B cell (primary cell): ENCODE measurements at regions not wholly inside any gene's neighbourhood (a gene's known extent, or its start where the extent isn't known, plus 50 kb on each side); places are given as distances from the start of the nearest gene placed in this dataset.

Source experiments
- ATAC-seq: fragments of 200-7000 bp; cut with Tn5 transposase; one replicate; pipeline ENCODE4 v1.10.0; 2021; ENCODE audit warnings: low read depth, mild to moderate bottlenecking, moderate number of reproducible peaks, moderate library complexity
- CTCF ChIA-PET: fragments of 350-600 bp; sonication (Branson Sonifier 250); formaldehyde crosslinking; loops from one replicate; lab custom pipeline; 2021; ENCODE audit warnings: antibody characterized with exemption, inconsistent platforms; lab: Charles Lee
- POLR2A ChIA-PET: fragments of 350-600 bp; sonication (Branson Sonifier 250); formaldehyde crosslinking; loops from one replicate; lab custom pipeline; 2021; ENCODE audit warnings: antibody characterized with exemption; lab: Charles Lee
- DNase-seq: peaks from one replicate; pipeline ENCODE4 v3.0.0; 2013
- H2AFZ ChIP-seq: 2 replicates; pipeline ENCODE4 v1.6.1; 2012; ENCODE audit warnings: mild to moderate bottlenecking, low read depth, low read length; ENCODE audit not compliant: insufficient read depth, poor library complexity, severe bottlenecking
- H3K27ac ChIP-seq, 2 donors: 1 replicate in 1 of 2; 2 replicates in 1 of 2; pipeline ENCODE4 v1.5.1; 2012 to 2013; ENCODE audit warnings: low read length in 2 of 2, mild to moderate bottlenecking in 2 of 2, moderate library complexity in 1 of 2
- H3K27me3 ChIP-seq, 4 experiments: fragments of 200-600 bp in 1 of 4; sonication (generic) in 1 of 4; replicated peaks in 1 of 4; 1 replicate in 2 of 4; 2 replicates in 2 of 4; pipeline versions ENCODE4 v1.6.1 to v1.7.0; 2013 to 2016; ENCODE audit warnings: low read length in 3 of 4, mild to moderate bottlenecking in 2 of 4, mixed read lengths in 1 of 4, moderate library complexity in 1 of 4; ENCODE audit not compliant: insufficient read depth in 4 of 4, control insufficient read depth in 3 of 4; ENCODE audit errors: control extremely low read depth in 1 of 4
- H3K36me3 ChIP-seq, 2 experiments: replicated peaks in 1 of 2; 1 replicate in 1 of 2; 2 replicates in 1 of 2; pipeline versions ENCODE4 v1.6.1 to v1.7.1; 2013; ENCODE audit warnings: low read length in 1 of 2; ENCODE audit not compliant: insufficient read depth in 2 of 2, control insufficient read depth in 1 of 2; ENCODE audit errors: control extremely low read depth in 1 of 2, extremely low read depth in 1 of 2
- H3K4me1 ChIP-seq, 2 donors: fragments of 200-600 bp in 1 of 2; sonication (generic) in 1 of 2; 1 replicate in 1 of 2; 2 replicates in 1 of 2; pipeline versions ENCODE4 v1.5.1 to v1.6.1; 2013 to 2017; ENCODE audit warnings: low read length in 2 of 2; ENCODE audit not compliant: control insufficient read depth in 2 of 2, insufficient read depth in 2 of 2
- H3K4me2 ChIP-seq: replicated peaks from 2 replicates; pipeline ENCODE3; 2012; ENCODE audit warnings: mild to moderate bottlenecking, low read depth, low read length; ENCODE audit not compliant: poor library complexity, severe bottlenecking
- H3K4me3 ChIP-seq, 5 experiments: fragments of 200-600 bp in 1 of 5; sonication (generic) in 1 of 5; 1 replicate in 3 of 5; 2 replicates in 2 of 5; pipeline versions ENCODE4 v1.5.1 to v1.7.0; 2011 to 2016; ENCODE audit warnings: low read length in 4 of 5, mild to moderate bottlenecking in 4 of 5, low read depth in 2 of 5, control low read depth in 1 of 5, moderate library complexity in 1 of 5; ENCODE audit not compliant: insufficient read depth in 1 of 5; ENCODE audit errors: control extremely low read depth in 1 of 5, extremely low read depth in 1 of 5
- H3K79me2 ChIP-seq: fragments of 200-600 bp; sonication (generic); one replicate; pipeline ENCODE4 v1.6.0; 2016; ENCODE audit warnings: low read length; ENCODE audit not compliant: control insufficient read depth, insufficient read depth
- H3K9ac ChIP-seq: fragments of 200-600 bp; sonication (generic); 2 replicates; pipeline ENCODE4 v1.6.1; 2017; ENCODE audit warnings: mild to moderate bottlenecking, low read length, moderate library complexity
- H3K9me3 ChIP-seq, 3 donors: one replicate each; pipeline versions ENCODE4 v1.6.1 to v1.7.1; 2013; ENCODE audit warnings: low read length in 2 of 3; ENCODE audit not compliant: control insufficient read depth in 2 of 3, insufficient read depth in 1 of 3; ENCODE audit errors: control extremely low read depth in 1 of 3
- H4K20me1 ChIP-seq: 2 replicates; pipeline ENCODE4 v1.6.0; 2012; ENCODE audit warnings: mild to moderate bottlenecking, low read length; ENCODE audit not compliant: insufficient read depth, control insufficient read depth, poor library complexity, severe bottlenecking
- H3K27ac Mint-ChIP-seq: one replicate; pipeline ENCODE4 v1.8.0; 2021; ENCODE audit warnings: mixed read lengths
- H3K27me3 Mint-ChIP-seq: one replicate; pipeline ENCODE4 v1.8.0; 2021; ENCODE audit warnings: mixed read lengths
- H3K4me1 Mint-ChIP-seq: one replicate; pipeline ENCODE4 v1.8.0; 2021; ENCODE audit warnings: mixed read lengths
- H3K4me3 Mint-ChIP-seq: one replicate; pipeline ENCODE4 v1.8.0; 2021; ENCODE audit warnings: mixed read lengths
- H3K9me3 Mint-ChIP-seq: one replicate; pipeline ENCODE4 v1.8.0; 2022; ENCODE audit warnings: mixed read lengths; ENCODE audit not compliant: insufficient read depth
- EZH2 ChIP-seq: IDR thresholded peaks from 2 replicates; pipeline ENCODE4 v1.6.1; 2012; ENCODE audit warnings: borderline replicate concordance, low read depth, mild to moderate bottlenecking, moderate library complexity, low read length; ENCODE audit not compliant: insufficient read depth, poor library complexity, severe bottlenecking
- WGBS: methylation state at CpG from one replicate; pipeline ENCODE4 v1.1.5; 2013; ENCODE audit warnings: missing lambda C conversion rate; ENCODE audit not compliant: insufficient coverage; 5-methylcytosine and 5-hydroxymethylcytosine counted together
- intact Hi-C: fragments of 100-400 bp; cut with micrococcal nuclease; formaldehyde crosslinking; loops from one replicate; pipeline ENCODE4 v1.10.0; 2022
- TF ChIP-seq, protein P1 (sequence below): fragments of 200-600 bp; IDR thresholded peaks from one replicate; pipeline ENCODE4 v1.8.0; 2022; ENCODE audit warnings: antibody characterized with exemption, mild to moderate bottlenecking

DNA sequence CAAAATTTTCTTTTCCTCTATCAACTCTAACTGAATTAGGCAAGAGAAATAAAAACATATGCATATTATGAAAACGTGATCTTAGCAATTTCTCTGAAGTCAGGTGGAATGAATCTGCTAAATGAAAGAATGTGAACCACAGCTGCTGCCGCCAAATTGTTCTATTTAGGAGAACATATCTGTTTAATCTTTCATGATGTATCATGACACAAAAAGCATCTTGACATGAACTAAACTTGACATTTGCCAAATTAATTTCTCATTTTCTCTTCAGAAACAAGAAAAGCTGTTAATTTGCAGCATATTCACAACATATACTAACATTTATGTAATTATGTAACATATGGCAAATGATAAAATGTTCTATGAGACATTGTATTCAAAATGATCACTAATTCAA lies 1237.9 kb downstream of the TECRL start:
- no peak for DNase-seq
- Mint-ChIP-seq H3K27ac (no peak overlapping the region), H3K4me1 (no peaks in the 10 kb centered on the region), H3K9me3 (peaks cover 2% of the 10 kb centered on the region), H3K27me3 (no peaks in the 10 kb centered on the region), H3K4me3 (no peak overlapping the region)
- no peak overlapping the region for H3K4me3 ChIP-seq
- no peaks in the 10 kb centered on the region for H3K4me1 ChIP-seq
- H3K27me3 ChIP-seq, result no peaks in the 10 kb centered on the region
- intact Hi-C loops, result no loop called here
- WGBS, result no CpG with 5 or more reads among the region's 2 CpGs
- H2AFZ ChIP-seq, result no peak overlapping the region
- H3K79me2 ChIP-seq, result no peaks in the 10 kb centered on the region
- H3K9me3 ChIP-seq, result no peaks in the 10 kb centered on the region
- H3K4me2 ChIP-seq, result no peak overlapping the region
- POLR2A ChIA-PET, result no interaction called here
- TF ChIP-seq, protein P1, sequence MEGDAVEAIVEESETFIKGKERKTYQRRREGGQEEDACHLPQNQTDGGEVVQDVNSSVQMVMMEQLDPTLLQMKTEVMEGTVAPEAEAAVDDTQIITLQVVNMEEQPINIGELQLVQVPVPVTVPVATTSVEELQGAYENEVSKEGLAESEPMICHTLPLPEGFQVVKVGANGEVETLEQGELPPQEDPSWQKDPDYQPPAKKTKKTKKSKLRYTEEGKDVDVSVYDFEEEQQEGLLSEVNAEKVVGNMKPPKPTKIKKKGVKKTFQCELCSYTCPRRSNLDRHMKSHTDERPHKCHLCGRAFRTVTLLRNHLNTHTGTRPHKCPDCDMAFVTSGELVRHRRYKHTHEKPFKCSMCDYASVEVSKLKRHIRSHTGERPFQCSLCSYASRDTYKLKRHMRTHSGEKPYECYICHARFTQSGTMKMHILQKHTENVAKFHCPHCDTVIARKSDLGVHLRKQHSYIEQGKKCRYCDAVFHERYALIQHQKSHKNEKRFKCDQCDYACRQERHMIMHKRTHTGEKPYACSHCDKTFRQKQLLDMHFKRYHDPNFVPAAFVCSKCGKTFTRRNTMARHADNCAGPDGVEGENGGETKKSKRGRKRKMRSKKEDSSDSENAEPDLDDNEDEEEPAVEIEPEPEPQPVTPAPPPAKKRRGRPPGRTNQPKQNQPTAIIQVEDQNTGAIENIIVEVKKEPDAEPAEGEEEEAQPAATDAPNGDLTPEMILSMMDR, result no peak
- no peak for TF ChIP-seq EZH2
- no peaks in the 10 kb centered on the region for H3K36me3 ChIP-seq
- no peaks in the 10 kb centered on the region for H4K20me1 ChIP-seq
- CTCF ChIA-PET, result no interaction called here
- no peak for ATAC-seq
- H3K9ac ChIP-seq, result no peak overlapping the region
- H3K27ac ChIP-seq, result no peak overlapping the region

DNA sequence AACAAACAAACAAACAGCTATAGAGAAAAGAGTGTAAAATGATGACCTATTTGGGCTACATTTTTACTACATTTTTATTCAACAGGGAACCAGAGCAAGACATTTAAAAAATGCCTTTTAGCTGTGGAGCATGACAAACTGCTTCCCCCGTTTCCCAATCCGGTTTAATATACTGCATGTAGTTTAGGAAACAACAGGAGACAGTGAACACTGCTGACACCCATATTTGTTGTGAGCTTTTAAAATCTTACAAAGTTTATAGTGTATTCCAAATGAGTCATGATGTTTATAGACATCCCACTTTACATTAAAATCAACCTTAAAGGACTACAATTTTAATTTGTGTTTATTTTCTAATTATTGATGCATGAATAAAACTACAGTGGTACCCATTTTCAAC lies 1238.3 kb downstream of the TECRL start:
- no peaks in the 10 kb centered on the region for H4K20me1 ChIP-seq
- no peak overlapping the region for H3K27ac ChIP-seq
- no peaks in the 10 kb centered on the region for H3K9me3 ChIP-seq
- ATAC-seq, result no peak
- DNase-seq, result no peak
- Mint-ChIP-seq H3K4me1 (no peaks in the 10 kb centered on the region), H3K9me3 (peaks cover 2% of the 10 kb centered on the region), H3K4me3 (no peak overlapping the region), H3K27ac (no peak overlapping the region), H3K27me3 (no peaks in the 10 kb centered on the region)
- H3K9ac ChIP-seq, result no peak overlapping the region
- H3K4me2 ChIP-seq, result no peak overlapping the region
- TF ChIP-seq EZH2, result no peak
- TF ChIP-seq, protein P1, result no peak
- ChIA-PET POLR2A (no interaction called here), CTCF (no interaction called here)
- no peaks in the 10 kb centered on the region for H3K4me1 ChIP-seq
- intact Hi-C loops, result no loop called here
- no peaks in the 10 kb centered on the region for H3K36me3 ChIP-seq
- H3K79me2 ChIP-seq, result no peaks in the 10 kb centered on the region
- WGBS, result 86% methylated on average over 2 of the region's 2 CpGs
- no peaks in the 10 kb centered on the region for H3K27me3 ChIP-seq
- H3K4me3 ChIP-seq, result no peak overlapping the region
- no peak overlapping the region for H2AFZ ChIP-seq
